Vagina (tissue), 2 donors: ENCODE measurements at regions not wholly inside any gene's neighbourhood (a gene's known extent, or its start where the extent isn't known, plus 50 kb on each side); places are given as distances from the start of the nearest gene placed in this dataset.

Source experiments
- POLR2AphosphoS5 ChIP-seq, 2 donors: sonication (generic); formaldehyde crosslinking; IDR thresholded peaks; one replicate each; pipeline ENCODE4 v1.9.0; 2017; ENCODE audit warnings: antibody characterized with exemption in 2 of 2, mild to moderate bottlenecking in 2 of 2, low read depth in 1 of 2; ENCODE audit not compliant: insufficient read depth in 1 of 2
- TF ChIP-seq, protein P1 (sequence below), 3 experiments: fragments of 450-650 bp in 2 of 3; fragments of 200-600 bp in 1 of 3; sonication (generic) in 1 of 3; IDR thresholded peaks; one replicate each; pipeline ENCODE4 v1.5.1; 2017 to 2019; ENCODE audit warnings: antibody characterized with exemption in 3 of 3, mild to moderate bottlenecking in 2 of 3, moderate library complexity in 2 of 3

GRCh38 chr5:85069659-85070640 is 685.3 kb upstream of the EDIL3 start:
- no peak for TF ChIP-seq POLR2AphosphoS5 (IDR thresholded peaks at IDR 0.05; ENCODE audit: insufficient read depth in 1 of 2, low read depth in 1 of 2)
- TF ChIP-seq, protein P1, sequence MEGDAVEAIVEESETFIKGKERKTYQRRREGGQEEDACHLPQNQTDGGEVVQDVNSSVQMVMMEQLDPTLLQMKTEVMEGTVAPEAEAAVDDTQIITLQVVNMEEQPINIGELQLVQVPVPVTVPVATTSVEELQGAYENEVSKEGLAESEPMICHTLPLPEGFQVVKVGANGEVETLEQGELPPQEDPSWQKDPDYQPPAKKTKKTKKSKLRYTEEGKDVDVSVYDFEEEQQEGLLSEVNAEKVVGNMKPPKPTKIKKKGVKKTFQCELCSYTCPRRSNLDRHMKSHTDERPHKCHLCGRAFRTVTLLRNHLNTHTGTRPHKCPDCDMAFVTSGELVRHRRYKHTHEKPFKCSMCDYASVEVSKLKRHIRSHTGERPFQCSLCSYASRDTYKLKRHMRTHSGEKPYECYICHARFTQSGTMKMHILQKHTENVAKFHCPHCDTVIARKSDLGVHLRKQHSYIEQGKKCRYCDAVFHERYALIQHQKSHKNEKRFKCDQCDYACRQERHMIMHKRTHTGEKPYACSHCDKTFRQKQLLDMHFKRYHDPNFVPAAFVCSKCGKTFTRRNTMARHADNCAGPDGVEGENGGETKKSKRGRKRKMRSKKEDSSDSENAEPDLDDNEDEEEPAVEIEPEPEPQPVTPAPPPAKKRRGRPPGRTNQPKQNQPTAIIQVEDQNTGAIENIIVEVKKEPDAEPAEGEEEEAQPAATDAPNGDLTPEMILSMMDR (IDR thresholded peaks at IDR 0.05) = no peak
